Epithelial cell of proximal tubule (primary cell): ENCODE measurements at regions not wholly inside any gene's neighbourhood (a gene's known extent, or its start where the extent isn't known, plus 50 kb on each side); places are given as distances from the start of the nearest gene placed in this dataset.

Source experiments
- DNase-seq: peaks from one replicate; pipeline ENCODE4 v3.0.0-alpha.2; 2011; ENCODE audit warnings: low read depth
- H3K4me3 ChIP-seq: 2 replicates; pipeline ENCODE4 v1.5.1; 2011; ENCODE audit warnings: low read depth, mild to moderate bottlenecking, low read length
- CTCF ChIP-seq: conservative IDR thresholded peaks from 2 replicates; pipeline ENCODE4 v1.5.1; 2012; ENCODE audit warnings: low read depth, mild to moderate bottlenecking, low read length

GRCh38 chr12:115880238-115880637, 397.3 kb downstream of the MED13L start:
- no peak overlapping the region for H3K4me3 ChIP-seq
- no peak for DNase-seq
- TF ChIP-seq CTCF, result no peak

- TF ChIP-seq CTCF, result no peak
- no peak overlapping the region for H3K4me3 ChIP-seq
- no peak for DNase-seq
Observed at GRCh38 chr12:115879354-115879753, 398.1 kb downstream of the MED13L start.

- TF ChIP-seq CTCF, result no peak
- no peak for DNase-seq
- H3K4me3 ChIP-seq, result no peak overlapping the region
Observed at GRCh38 chr12:115873451-115874082, 403.9 kb downstream of the MED13L start.

- TF ChIP-seq CTCF, result no peak
- no peak overlapping the region for H3K4me3 ChIP-seq
- no peak for DNase-seq
Observed at GRCh38 chr12:115872919-115873357, 404.6 kb downstream of the MED13L start.

GRCh38 chr12:115872212-115872611, 405.3 kb downstream of the MED13L start:
- no peak for TF ChIP-seq CTCF
- H3K4me3 ChIP-seq, result no peak overlapping the region
- no peak for DNase-seq

GRCh38 chr12:115871714-115872113, 405.8 kb downstream of the MED13L start:
- no peak overlapping the region for H3K4me3 ChIP-seq
- DNase-seq, result no peak
- TF ChIP-seq CTCF, result peak; percentile 69

DNA sequence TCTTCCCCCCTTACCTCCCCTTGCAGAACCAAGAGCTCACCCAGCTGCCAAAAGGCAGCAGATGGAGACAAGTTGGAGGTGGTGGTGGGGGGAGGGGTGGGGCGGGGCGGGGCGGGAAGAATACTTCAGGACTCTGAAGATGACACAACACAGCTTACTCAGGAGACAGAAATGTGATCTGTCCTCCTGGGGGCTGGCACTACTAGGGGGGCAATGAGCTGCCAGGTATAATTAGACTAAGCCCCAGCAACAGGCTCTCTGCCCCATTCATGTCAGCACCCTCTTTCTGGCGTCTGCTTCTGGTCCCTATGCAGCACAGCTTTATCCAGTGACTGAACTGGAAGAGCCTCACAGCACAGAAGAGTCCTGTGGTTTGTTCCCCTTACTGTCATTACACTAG, 407.0 kb downstream of the MED13L start:
- DNase-seq, result no peak
- TF ChIP-seq CTCF, result no peak
- H3K4me3 ChIP-seq, result no peak overlapping the region
